Natural killer cell (primary cell): ENCODE measurements at regions not wholly inside any gene's neighbourhood (a gene's known extent, or its start where the extent isn't known, plus 50 kb on each side); places are given as distances from the start of the nearest gene placed in this dataset.

Experiments
- ATAC-seq, 3 donors: fragments of 150-1000 bp in 2 of 3; fragments of 200-7000 bp in 1 of 3; cut with Tn5 transposase; 1 replicate in 1 of 3; 2 replicates in 2 of 3; pipeline ENCODE4 v1.10.0; 2021; ENCODE audit warnings: mild to moderate bottlenecking in 2 of 3, moderate library complexity in 2 of 3
- DNase-seq, 2 donors: peaks; one replicate each; pipeline versions ENCODE4 v3.0.0 to v3.0.0-alpha.2; 2013 to 2021; ENCODE audit warnings: mixed read lengths in 1 of 2
- H3K27ac ChIP-seq: one replicate; pipeline ENCODE4 v1.5.1; 2013; ENCODE audit warnings: mild to moderate bottlenecking, low read length
- H3K27me3 ChIP-seq: one replicate; pipeline ENCODE4 v1.6.1; 2013; ENCODE audit warnings: low read length; ENCODE audit not compliant: control insufficient read depth, insufficient read depth
- H3K36me3 ChIP-seq: one replicate; pipeline ENCODE4 v1.6.1; 2013; ENCODE audit warnings: low read length; ENCODE audit not compliant: control insufficient read depth, insufficient read depth
- H3K4me1 ChIP-seq: one replicate; pipeline ENCODE4 v1.6.1; 2013; ENCODE audit warnings: low read length; ENCODE audit not compliant: control insufficient read depth, insufficient read depth
- H3K4me3 ChIP-seq: one replicate; pipeline ENCODE4 v1.5.1; 2013; ENCODE audit warnings: low read length
- H3K9me3 ChIP-seq: one replicate; pipeline ENCODE4 v1.6.1; 2013; ENCODE audit warnings: low read length; ENCODE audit not compliant: control insufficient read depth, insufficient read depth
- H3K27ac Mint-ChIP-seq, 2 donors: one replicate each; pipeline ENCODE4 v1.8.0; 2022; ENCODE audit warnings: mild to moderate bottlenecking in 2 of 2, mixed read lengths in 2 of 2, moderate library complexity in 1 of 2
- H3K27me3 Mint-ChIP-seq, 2 donors: one replicate each; pipeline ENCODE4 v1.8.0; 2022; ENCODE audit warnings: low read depth in 2 of 2, mixed read lengths in 2 of 2
- H3K36me3 Mint-ChIP-seq: one replicate; pipeline ENCODE4 v1.8.0; 2022; ENCODE audit warnings: mixed read lengths
- H3K4me1 Mint-ChIP-seq, 2 donors: one replicate each; pipeline ENCODE4 v1.8.0; 2022; ENCODE audit warnings: mixed read lengths in 2 of 2
- H3K4me3 Mint-ChIP-seq: one replicate; pipeline ENCODE4 v1.8.0; 2022; ENCODE audit warnings: mild to moderate bottlenecking, moderate library complexity, mixed read lengths
- H3K9me3 Mint-ChIP-seq, 2 donors: one replicate each; pipeline ENCODE4 v1.8.0; 2022; ENCODE audit warnings: mixed read lengths in 2 of 2
- CTCF ChIP-seq: fragments of 200-600 bp; IDR thresholded peaks from one replicate; pipeline ENCODE4 v1.8.0; 2022; ENCODE audit warnings: antibody characterized with exemption
- WGBS: methylation state at CpG from one replicate; pipeline ENCODE4 v1.1.7; 2013; ENCODE audit warnings: missing lambda C conversion rate; ENCODE audit not compliant: insufficient coverage; 5-methylcytosine and 5-hydroxymethylcytosine counted together
- intact Hi-C: fragments of 100-400 bp; cut with micrococcal nuclease; formaldehyde crosslinking; loops from one replicate; pipeline ENCODE4 v1.14.2; 2022

DNA sequence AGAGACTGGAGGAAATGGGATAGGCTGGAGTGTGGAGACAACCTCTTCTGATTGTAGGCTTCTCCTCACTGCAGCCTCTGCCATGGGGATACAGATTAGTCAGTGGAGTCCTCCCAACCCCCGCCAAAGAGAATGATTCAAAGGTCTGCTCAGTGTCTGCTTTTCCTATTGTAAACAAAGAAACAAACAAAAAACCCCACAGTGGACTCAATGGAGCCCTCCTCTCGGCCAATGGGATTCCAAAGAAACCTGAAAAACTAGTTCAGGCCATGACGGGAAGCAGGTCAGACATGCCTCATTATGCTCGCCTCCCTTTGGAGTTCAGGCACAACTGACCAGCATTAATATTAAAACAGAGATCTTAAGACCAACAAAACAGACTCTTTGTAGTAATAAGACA is 85.8 kb downstream of the SEC61B start:
- no peak for TF ChIP-seq CTCF
- H3K27me3 ChIP-seq, result no peaks in the 10 kb centered on the region

GRCh38 chr9:99309141-99309939 is 87.3 kb downstream of the SEC61B start:
- no peaks in the 10 kb centered on the region for H3K36me3 Mint-ChIP-seq
- H3K27me3 ChIP-seq, result no peaks in the 10 kb centered on the region
- no peak for TF ChIP-seq CTCF
- intact Hi-C loops, result no loop called here
- no peaks in the 10 kb centered on the region for H3K4me1 Mint-ChIP-seq
- H3K4me3 ChIP-seq, result no peak overlapping the region
- no peak overlapping the region for H3K27ac ChIP-seq
- DNase-seq (no peak), ATAC-seq (no peak)
- no peak overlapping the region for H3K27ac Mint-ChIP-seq
- H3K4me1 ChIP-seq, result no peaks in the 10 kb centered on the region
- WGBS, result 83% methylated on average over 2 of the region's 7 CpGs
- no peaks in the 10 kb centered on the region for H3K9me3 Mint-ChIP-seq
- H3K4me3 Mint-ChIP-seq, result no peak overlapping the region
- H3K9me3 ChIP-seq, result no peaks in the 10 kb centered on the region
- H3K36me3 ChIP-seq, result no peaks in the 10 kb centered on the region
- peaks cover 8 to 9% of the 10 kb centered on the region in 2 donors for H3K27me3 Mint-ChIP-seq

More for the DNA sequence above, 85.8 kb downstream of the SEC61B start:
- no peaks in the 10 kb centered on the region for H3K4me1 ChIP-seq
- DNase-seq (no peak), ATAC-seq (no peak)
- no peaks in the 10 kb centered on the region for H3K36me3 ChIP-seq
- 62% methylated on average over 4 of the region's 4 CpGs for WGBS
- no peaks in the 10 kb centered on the region for H3K4me1 Mint-ChIP-seq
- H3K9me3 Mint-ChIP-seq, result no peaks in the 10 kb centered on the region
- no peak overlapping the region for H3K4me3 Mint-ChIP-seq
- no peaks in the 10 kb centered on the region for H3K36me3 Mint-ChIP-seq
- intact Hi-C loops, result no loop called here
- no peak overlapping the region for H3K27ac ChIP-seq
- peaks cover 8 to 17% of the 10 kb centered on the region in 2 donors for H3K27me3 Mint-ChIP-seq
- H3K4me3 ChIP-seq, result no peak overlapping the region
- no peak overlapping the region for H3K27ac Mint-ChIP-seq
- H3K9me3 ChIP-seq, result no peaks in the 10 kb centered on the region

GRCh38 chr9:99312736-99313135 is 90.7 kb downstream of the SEC61B start:
- Mint-ChIP-seq H3K9me3 (no peaks in the 10 kb centered on the region), H3K4me1 (no peaks in the 10 kb centered on the region), H3K36me3 (no peaks in the 10 kb centered on the region), H3K4me3 (no peak overlapping the region), H3K27me3 (peaks cover 6% of the 10 kb centered on the region in 2 donors), H3K27ac (no peak overlapping the region)
- no peak for ATAC-seq
- H3K36me3 ChIP-seq, result no peaks in the 10 kb centered on the region
- intact Hi-C loops, result no loop called here
- no peak overlapping the region for H3K4me3 ChIP-seq
- H3K9me3 ChIP-seq, result no peaks in the 10 kb centered on the region
- no CpG with 5 or more reads among the region's 2 CpGs for WGBS
- DNase-seq, result no peak
- H3K27me3 ChIP-seq, result no peaks in the 10 kb centered on the region
- TF ChIP-seq CTCF, result no peak
- H3K4me1 ChIP-seq, result no peaks in the 10 kb centered on the region
- no peak overlapping the region for H3K27ac ChIP-seq

- H3K4me1 Mint-ChIP-seq, result no peaks in the 10 kb centered on the region
- H3K4me1 ChIP-seq, result no peaks in the 10 kb centered on the region
- intact Hi-C loops, result no loop called here
Observed at GRCh38 chr9:99319048-99319447, 97.0 kb downstream of the SEC61B start.

More at GRCh38 chr9:99319048-99319447, 97.0 kb downstream of the SEC61B start:
- H3K9me3 Mint-ChIP-seq, result no peaks in the 10 kb centered on the region
- no peak overlapping the region for H3K27ac Mint-ChIP-seq
- H3K27me3 ChIP-seq, result no peaks in the 10 kb centered on the region
- H3K4me3 Mint-ChIP-seq, result no peak overlapping the region
- H3K9me3 ChIP-seq, result no peaks in the 10 kb centered on the region
- no peak overlapping the region for H3K4me3 ChIP-seq
- TF ChIP-seq CTCF, result no peak
- WGBS, result 100% methylated on average over 1 of the region's 1 CpG
- peaks cover 12 to 34% of the 10 kb centered on the region in 2 donors for H3K27me3 Mint-ChIP-seq
- H3K36me3 Mint-ChIP-seq, result no peaks in the 10 kb centered on the region
- no peak overlapping the region for H3K27ac ChIP-seq
- no peaks in the 10 kb centered on the region for H3K36me3 ChIP-seq
- no peak for ATAC-seq
- DNase-seq, result no peak
